HFFc6 (cell line): ENCODE measurements at regions not wholly inside any gene's neighbourhood (a gene's known extent, or its start where the extent isn't known, plus 50 kb on each side); places are given as distances from the start of the nearest gene placed in this dataset.

Source experiments
- DNase-seq: peaks from one replicate; pipeline ENCODE4 v3.0.0-alpha.2; 2018
- H3K27ac Mint-ChIP-seq: 2 replicates; pipeline ENCODE4 v1.8.0; 2020; ENCODE audit warnings: mild to moderate bottlenecking, mixed read lengths
- H3K27me3 Mint-ChIP-seq: 2 replicates; pipeline ENCODE4 v1.8.0; 2021; ENCODE audit warnings: mild to moderate bottlenecking, moderate library complexity, mixed read lengths; ENCODE audit not compliant: insufficient read depth
- H3K36me3 Mint-ChIP-seq: 2 replicates; pipeline ENCODE4 v1.8.0; 2021; ENCODE audit warnings: low read depth, mixed read lengths
- H3K4me1 Mint-ChIP-seq: 2 replicates; pipeline ENCODE4 v1.8.0; 2020; ENCODE audit warnings: low read depth, mixed read lengths
- H3K4me3 Mint-ChIP-seq: 2 replicates; pipeline ENCODE4 v1.8.0; 2020; ENCODE audit warnings: mild to moderate bottlenecking, moderate library complexity, mixed read lengths
- H3K9me3 Mint-ChIP-seq: 2 replicates; pipeline ENCODE4 v1.8.0; 2020; ENCODE audit warnings: mild to moderate bottlenecking, mixed read lengths
- CTCF ChIP-seq: fragments of 200-600 bp; sonication (generic); IDR thresholded peaks from 2 replicates; pipeline ENCODE4 v1.5.0; 2021; ENCODE audit warnings: antibody characterized with exemption, mild to moderate bottlenecking

GRCh38 chr2:198697794-198698193 lies 759.9 kb downstream of the SATB2 start:
- no peaks in the 10 kb centered on the region for H3K4me1 Mint-ChIP-seq
- H3K27ac Mint-ChIP-seq: no peak overlapping the region
- H3K4me3 Mint-ChIP-seq: no peak overlapping the region
- H3K9me3 Mint-ChIP-seq: peaks cover 34% of the 10 kb centered on the region
- H3K27me3 Mint-ChIP-seq: no peaks in the 10 kb centered on the region; the same call in 1 of the 2 replicates
- TF ChIP-seq CTCF: no peak
- no peaks in the 10 kb centered on the region for H3K36me3 Mint-ChIP-seq
- no peak for DNase-seq

GRCh38 chr2:198697218-198697617 lies 760.5 kb downstream of the SATB2 start:
- no peak for TF ChIP-seq CTCF
- H3K27ac Mint-ChIP-seq: no peak overlapping the region
- peaks cover 38% of the 10 kb centered on the region for H3K9me3 Mint-ChIP-seq
- no peaks in the 10 kb centered on the region; the same call in 1 of the 2 replicates for H3K27me3 Mint-ChIP-seq
- no peak for DNase-seq
- no peaks in the 10 kb centered on the region for H3K4me1 Mint-ChIP-seq
- H3K4me3 Mint-ChIP-seq: no peak overlapping the region
- H3K36me3 Mint-ChIP-seq: 0 out of 2 replicates have a peak, but pooled peaks cover 2% of the 10 kb centered on the region

GRCh38 chr2:198695879-198696278 lies 761.9 kb downstream of the SATB2 start:
- Mint-ChIP-seq H3K27ac (no peak overlapping the region), H3K36me3 (0 out of 2 replicates have a peak, but pooled peaks cover 3% of the 10 kb centered on the region), H3K4me1 (no peaks in the 10 kb centered on the region), H3K9me3 (peaks cover 32% of the 10 kb centered on the region), H3K4me3 (no peak overlapping the region), H3K27me3 (no peaks in the 10 kb centered on the region; the same call in 1 of the 2 replicates)
- TF ChIP-seq CTCF: no peak
- DNase-seq: no peak

GRCh38 chr2:198692907-198693510 lies 764.7 kb downstream of the SATB2 start:
- DNase-seq: no peak
- no peaks in the 10 kb centered on the region for H3K4me1 Mint-ChIP-seq
- 0 out of 2 replicates have a peak, but pooled peaks cover 3% of the 10 kb centered on the region for H3K36me3 Mint-ChIP-seq
- H3K9me3 Mint-ChIP-seq: peaks cover 35% of the 10 kb centered on the region
- TF ChIP-seq CTCF: no peak
- no peak overlapping the region for H3K27ac Mint-ChIP-seq
- H3K4me3 Mint-ChIP-seq: no peak overlapping the region
- no peaks in the 10 kb centered on the region for H3K27me3 Mint-ChIP-seq

- Mint-ChIP-seq H3K4me3 (no peak overlapping the region), H3K27me3 (no peaks in the 10 kb centered on the region), H3K27ac (no peak overlapping the region), H3K9me3 (peaks cover 41% of the 10 kb centered on the region), H3K4me1 (no peaks in the 10 kb centered on the region), H3K36me3 (peaks cover 8% of the 10 kb centered on the region; the same call in 1 of the 2 replicates)
- no peak for DNase-seq
- TF ChIP-seq CTCF: no peak
These were observed 766.5 kb downstream of the SATB2 start for GRCh38 chr2:198691236-198691635.
